ENCODE measurements at regions not wholly inside any gene's neighbourhood (a gene's known extent, or its start where the extent isn't known, plus 50 kb on each side); places are given as distances from the start of the nearest gene placed in this dataset.

DNA sequence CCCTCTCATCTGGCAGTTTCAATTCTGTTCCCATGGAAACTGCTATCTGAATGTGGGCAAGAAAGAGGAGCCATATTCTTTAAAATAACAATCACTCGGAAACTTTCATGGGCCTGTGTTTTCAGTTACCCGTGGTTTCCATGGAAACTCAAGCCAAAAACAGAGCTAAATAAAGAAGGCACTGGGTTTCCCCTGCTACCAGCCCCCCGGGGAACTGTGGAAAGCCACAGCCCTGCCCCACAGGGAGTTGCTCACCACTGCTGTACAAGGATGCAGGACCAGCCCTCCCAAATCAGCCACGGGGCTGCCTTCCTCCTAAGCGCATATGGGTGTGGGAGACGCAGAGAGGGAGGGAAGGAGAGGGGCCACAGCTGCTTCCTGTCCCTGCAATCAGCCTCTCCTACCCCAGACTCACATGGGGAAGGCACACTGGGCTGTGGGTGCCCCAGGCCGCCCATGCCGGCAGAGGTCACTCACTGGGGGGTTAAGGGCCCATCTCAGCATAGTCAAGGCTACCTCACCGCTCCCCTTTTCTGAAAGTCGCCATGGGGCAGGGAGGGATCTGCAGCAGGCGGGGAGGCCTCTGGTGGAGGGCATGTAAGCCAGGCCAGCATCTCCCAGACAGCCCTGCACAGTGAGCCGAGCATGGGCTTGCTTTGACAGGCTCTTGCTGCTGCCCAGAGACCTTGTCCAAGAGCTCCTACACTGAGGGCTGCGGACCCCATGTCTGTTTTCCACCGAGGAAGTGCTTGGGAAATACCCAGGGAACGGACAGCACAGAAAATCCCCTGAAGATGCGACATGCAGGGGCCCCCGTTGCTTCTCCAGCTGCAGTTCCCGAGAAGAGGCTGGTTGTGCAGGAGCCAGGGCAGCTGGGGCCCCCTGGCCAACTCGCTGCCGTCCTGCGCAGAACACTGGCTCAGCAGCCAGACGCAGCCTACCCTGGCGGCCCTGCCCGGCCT is 157.3 kb upstream of the PPP2R2D start:
- no peak for DNase-seq

- no peak for DNase-seq
Observed at GRCh38 chr10:131744346-131744745, 156.5 kb upstream of the PPP2R2D start.

GRCh38 chr10:131745591-131745990 is 155.2 kb upstream of the PPP2R2D start:
- DNase-seq, result no peak

DNA sequence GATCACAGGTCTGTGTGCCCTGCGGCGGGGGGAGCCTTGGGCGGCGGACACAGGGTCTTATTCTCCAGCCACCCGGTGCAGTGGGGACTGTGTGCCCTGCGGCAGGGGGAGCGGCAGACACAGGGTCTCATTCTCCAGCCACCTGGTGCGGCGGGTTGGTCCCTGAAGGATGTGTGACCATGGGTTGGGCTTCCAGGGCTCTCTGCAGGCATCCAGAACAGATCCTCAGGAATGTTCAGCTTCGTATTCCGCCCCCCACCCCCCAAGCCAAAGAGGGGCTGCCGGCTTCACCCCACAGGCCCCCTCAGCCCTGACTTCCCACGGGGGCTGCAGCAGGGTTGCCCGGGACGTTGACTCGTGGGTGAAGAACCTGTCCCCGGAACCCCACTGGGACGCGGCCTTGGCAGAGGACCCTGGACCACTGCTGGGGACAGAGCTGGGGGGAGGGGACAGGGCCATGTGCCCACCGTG is 154.5 kb upstream of the PPP2R2D start:
- DNase-seq, result no peak

DNA sequence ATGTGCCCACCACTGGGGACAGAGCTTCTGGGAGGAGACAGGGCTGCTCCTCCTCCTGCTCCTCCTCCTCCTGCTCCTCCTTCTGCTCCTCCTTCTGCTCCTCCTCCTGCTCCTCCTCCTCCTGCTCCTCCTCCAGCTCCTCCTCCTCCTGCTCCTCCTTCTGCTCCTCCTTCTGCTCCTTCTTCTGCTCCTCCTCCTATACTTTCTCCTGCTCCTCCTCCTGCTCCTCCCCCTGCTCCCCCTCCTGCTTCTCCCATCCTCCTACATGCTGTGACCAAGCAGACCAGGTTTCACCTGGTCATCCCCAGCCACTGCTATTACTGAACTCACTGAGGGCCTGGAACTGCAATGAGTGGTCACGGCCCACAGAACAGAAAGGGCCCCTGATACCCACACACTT is 154.0 kb upstream of the PPP2R2D start:
- DNase-seq, result no peak

DNA sequence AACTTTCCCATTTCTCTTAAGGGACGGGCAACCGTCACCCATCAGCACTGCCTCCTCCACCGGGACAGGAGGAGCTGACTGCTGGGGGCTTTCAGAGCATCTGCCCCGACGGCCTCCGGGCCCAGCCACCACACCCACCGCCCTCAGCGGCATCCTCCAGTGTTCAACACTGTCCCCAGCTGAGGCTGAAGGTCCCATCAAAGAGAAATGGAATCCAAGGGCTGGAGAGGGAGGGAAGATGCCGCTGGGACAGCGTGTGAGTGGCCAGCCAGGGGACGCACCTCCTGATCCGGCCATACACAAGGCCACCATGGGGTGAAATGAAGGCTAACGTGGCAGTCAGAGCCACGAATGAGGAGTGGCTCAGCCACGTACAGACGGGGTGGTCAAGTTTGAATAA is 153.6 kb upstream of the PPP2R2D start:
- no peak for DNase-seq

GRCh38 chr10:131747791-131748190 is 153.0 kb upstream of the PPP2R2D start:
- DNase-seq, result no peak

GRCh38 chr10:131748191-131748590 is 152.6 kb upstream of the PPP2R2D start:
- no peak for DNase-seq

- DNase-seq, result no peak
Observed at GRCh38 chr10:131748831-131749766, 151.7 kb upstream of the PPP2R2D start.

- no peak for DNase-seq
Observed at GRCh38 chr10:131749767-131750142, 151.1 kb upstream of the PPP2R2D start.

GRCh38 chr10:131750171-131750895 is 150.5 kb upstream of the PPP2R2D start:
- no peak for DNase-seq

DNA sequence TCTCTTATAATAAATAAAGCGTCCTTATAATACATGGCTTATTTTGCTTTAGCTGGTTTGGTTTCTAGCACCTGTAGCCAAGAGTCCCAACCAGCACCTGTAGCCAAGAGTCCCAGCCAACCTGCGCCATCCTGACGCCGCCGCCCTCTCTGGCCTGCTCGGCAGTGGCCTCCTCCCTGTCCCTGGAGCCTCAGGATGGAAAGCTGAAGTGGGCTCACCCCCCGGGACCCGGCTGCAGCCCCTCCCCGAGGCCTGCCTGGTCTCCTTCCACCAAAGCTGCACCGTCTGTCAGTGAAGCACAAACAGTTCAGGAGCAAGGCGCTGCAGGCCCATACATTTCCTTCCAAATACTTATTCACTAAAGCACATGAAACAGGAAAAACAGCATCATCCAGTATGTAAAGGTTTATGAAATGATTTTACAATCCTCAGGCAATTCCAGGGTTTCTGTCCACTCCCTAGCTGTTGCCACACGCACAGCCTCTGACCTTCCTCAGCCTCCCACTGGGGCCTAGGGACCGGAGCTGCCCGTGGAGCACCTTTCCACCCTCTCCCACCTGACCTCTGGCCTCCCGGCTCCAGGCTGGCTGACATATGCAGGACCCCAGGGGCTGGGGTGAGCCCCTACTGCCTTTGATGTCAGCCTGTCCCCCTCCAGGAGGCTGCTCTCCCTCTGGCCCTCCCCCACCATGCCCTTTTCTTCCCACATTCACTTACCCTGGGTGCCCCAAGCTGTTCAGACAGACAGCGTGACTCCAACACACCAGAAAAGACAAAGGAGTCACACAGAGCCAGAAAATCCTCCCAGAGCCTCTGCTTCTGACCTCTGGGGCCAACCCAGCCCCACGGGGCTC is 149.6 kb upstream of the PPP2R2D start:
- DNase-seq, result no peak

DNA sequence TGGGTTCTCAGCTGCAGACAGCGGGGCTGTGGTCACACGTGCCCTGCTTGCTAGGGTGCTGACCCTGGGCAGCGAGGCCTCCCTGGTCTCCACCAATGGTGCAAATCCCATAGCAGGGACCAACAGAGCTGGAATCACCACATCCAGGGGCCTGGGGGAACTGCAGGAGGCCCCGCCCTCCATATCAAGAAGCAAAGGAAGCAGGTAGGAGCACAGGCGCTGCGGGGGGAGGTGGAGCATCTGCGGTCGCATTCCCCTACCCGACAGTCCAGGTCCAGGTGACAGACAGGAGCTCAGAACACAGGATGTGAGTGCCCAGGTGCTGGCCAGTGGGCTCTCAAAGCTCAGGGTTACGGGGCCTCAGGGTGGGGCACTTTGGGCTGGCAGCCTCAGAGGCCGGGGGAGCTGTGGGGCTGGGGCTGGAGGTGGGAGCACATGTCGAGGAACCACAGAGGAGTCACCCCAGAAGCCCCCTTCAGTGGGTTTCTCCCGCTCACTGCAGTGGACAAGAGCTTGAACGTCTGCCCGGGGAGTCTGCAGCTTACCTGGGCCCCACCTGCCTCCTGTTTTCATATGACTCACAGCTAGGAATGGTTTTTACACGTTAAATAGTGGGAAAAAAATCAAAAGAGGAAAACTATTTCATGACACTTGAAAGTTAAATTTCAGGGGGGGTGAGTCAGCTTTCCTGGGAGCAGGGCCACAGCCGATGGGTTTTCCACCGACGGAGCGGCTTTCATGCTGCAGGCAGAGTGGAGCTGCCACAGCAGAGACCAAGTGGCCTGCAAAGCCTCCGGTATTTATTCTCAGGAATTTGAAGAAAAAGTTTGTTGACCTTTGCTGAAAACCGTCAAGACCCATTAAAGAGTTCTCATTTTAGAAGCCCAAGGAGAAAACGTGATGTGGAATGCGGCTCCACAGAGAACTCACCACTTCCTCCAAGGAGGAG is 148.7 kb upstream of the PPP2R2D start:
- DNase-seq, result no peak

DNA sequence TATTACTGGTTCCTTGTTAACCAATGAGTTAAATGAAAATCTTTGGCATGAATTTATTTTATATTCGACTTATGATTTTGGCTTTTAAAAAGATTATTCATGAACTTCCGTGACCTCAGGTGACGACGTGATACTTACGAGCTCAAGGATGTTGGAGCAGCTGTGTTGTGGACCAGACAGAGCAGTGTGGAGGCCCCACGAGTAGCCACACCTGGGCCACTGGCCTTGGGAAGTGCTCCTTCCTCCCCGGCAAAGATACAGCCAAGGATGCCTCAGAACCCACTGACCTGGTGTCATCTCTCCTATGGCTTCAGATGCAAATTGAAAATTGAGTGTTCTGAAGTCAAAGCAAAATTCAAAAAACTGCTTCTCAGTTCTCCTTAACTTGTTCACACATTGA is 147.5 kb upstream of the PPP2R2D start:
- no peak for DNase-seq

- DNase-seq, result no peak
Observed at GRCh38 chr10:131755200-131755599, 145.6 kb upstream of the PPP2R2D start.

DNA sequence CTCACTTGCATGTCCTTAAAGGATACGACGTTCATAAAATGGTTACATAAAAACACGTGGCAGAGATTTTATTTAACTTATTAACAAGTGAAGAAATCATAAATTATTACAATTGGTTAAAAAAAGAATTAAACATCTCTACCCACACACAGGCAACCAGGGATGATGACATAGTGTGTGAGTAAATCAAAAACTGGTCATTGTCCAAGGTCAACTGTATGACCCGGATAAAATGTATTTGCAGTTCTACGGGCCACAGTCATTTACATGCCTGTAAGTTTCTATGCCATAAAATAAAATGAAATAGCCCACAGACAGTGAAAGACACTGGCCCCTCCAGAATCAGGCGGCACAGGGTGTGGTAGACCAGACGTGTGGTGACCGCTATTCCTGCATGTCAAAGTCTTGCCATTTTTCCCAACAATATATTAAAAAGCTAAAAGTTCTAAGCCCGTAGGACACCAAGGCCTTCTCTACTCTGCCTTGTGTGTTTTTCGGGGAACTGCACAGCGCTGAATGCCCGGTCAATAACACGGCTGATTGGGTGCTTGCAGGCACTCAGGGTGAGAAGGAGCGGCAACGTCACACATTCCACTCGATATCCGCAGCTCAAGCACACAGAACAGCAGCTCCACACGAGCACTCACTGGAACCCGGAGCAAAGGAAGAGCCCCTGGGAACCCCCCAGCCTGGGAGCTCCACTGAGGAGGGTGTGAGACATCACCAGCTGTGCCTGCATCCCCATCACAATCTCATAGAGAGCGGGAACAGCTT is 143.3 kb upstream of the PPP2R2D start:
- DNase-seq, result no peak

GRCh38 chr10:131758062-131758938 is 142.5 kb upstream of the PPP2R2D start:
- DNase-seq, result no peak

DNA sequence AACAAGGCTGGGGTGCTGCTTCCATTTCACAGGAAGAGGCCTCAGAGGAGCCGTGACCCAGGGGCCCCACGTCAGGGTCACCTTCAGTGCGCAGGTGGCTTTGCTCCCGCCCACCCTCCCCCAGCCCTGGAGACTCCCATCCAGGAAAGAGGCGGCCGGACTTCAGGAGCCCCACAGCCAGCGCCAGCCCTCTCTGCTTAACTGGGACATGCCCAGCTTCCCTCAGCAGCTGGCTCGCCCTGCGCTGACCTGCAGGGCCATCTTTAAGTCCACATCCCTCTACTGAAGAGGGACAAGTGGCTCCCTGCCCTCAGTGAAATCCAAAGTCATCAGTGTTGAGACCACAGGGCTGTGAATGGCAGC is 141.9 kb upstream of the PPP2R2D start:
- no peak for DNase-seq

DNA sequence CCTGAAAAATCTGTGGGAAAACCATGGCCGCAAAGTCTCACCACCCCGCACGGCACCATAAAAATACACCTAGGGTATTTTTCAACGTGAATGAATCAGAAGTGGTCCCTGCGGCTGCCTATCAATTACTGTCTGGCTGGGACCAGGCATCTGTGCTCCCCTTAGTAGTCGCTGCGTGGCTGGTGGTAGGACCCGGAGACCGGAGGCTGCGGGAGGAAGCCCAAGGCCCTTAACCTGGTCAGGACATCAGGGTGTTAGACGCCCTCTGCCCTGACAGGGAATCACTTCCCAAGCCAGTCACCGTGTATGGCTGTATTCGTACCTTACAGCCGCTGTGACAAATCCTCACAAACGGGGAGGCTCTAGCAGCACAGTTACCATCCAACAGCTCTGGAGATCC is 141.5 kb upstream of the PPP2R2D start:
- no peak for DNase-seq
